ENCODE measurements at regions not wholly inside any gene's neighbourhood (a gene's known extent, or its start where the extent isn't known, plus 50 kb on each side); places are given as distances from the start of the nearest gene placed in this dataset.

GRCh38 chr5:109467058-109467457 is 57.3 kb upstream of the PJA2 start:
- no peak for DNase-seq

All from fibroblast of skin of back (primary cell).